WTC11 (cell line): ENCODE measurements at regions not wholly inside any gene's neighbourhood (a gene's known extent, or its start where the extent isn't known, plus 50 kb on each side); places are given as distances from the start of the nearest gene placed in this dataset.

ENCODE experiments used
- ATAC-seq: fragments of 200-7000 bp; cut with Tn5 transposase; 2 replicates; pipeline ENCODE4 v1.10.0; 2021; ENCODE audit warnings: mild to moderate bottlenecking, moderate library complexity
- CTCF ChIA-PET: fragments of 300-600 bp; sonication (Branson Sonifier 250); formaldehyde crosslinking; loops from one replicate; lab custom pipeline; 2021; ENCODE audit warnings: antibody characterized with exemption; lab: Charles Lee
- POLR2A ChIA-PET: fragments of 350-600 bp; sonication (Branson Sonifier 250); formaldehyde crosslinking; loops from one replicate; lab custom pipeline; 2021; ENCODE audit warnings: antibody characterized with exemption; lab: Charles Lee
- DNase-seq: peaks from one replicate; pipeline ENCODE4 v3.0.0; 2021; ENCODE audit warnings: low spot score
- H3K27ac Mint-ChIP-seq: 2 replicates; pipeline ENCODE4 v1.8.0; 2021; ENCODE audit warnings: mixed read lengths
- H3K27me3 Mint-ChIP-seq: 2 replicates; pipeline ENCODE4 v1.8.0; 2021; ENCODE audit warnings: low read depth, mild to moderate bottlenecking, moderate library complexity, mixed read lengths
- H3K36me3 Mint-ChIP-seq: 2 replicates; pipeline ENCODE4 v1.8.0; 2021; ENCODE audit warnings: mixed read lengths
- H3K4me1 Mint-ChIP-seq: 2 replicates; pipeline ENCODE4 v1.8.0; 2022; ENCODE audit warnings: mixed read lengths
- H3K4me3 Mint-ChIP-seq: 2 replicates; pipeline ENCODE4 v1.8.0; 2021; ENCODE audit warnings: mild to moderate bottlenecking, moderate library complexity, mixed read lengths
- H3K9me3 Mint-ChIP-seq: 2 replicates; pipeline ENCODE4 v1.8.0; 2021; ENCODE audit warnings: mixed read lengths
- AFF4 ChIP-seq: sonication (generic); formaldehyde crosslinking; IDR thresholded peaks from 2 replicates; pipeline ENCODE4 v1.8.1; 2023; ENCODE audit warnings: mild to moderate bottlenecking, missing genetic modification reagents, borderline replicate concordance
- ARID4B ChIP-seq: sonication (generic); formaldehyde crosslinking; IDR thresholded peaks from 2 replicates; pipeline ENCODE4 v1.8.0; 2023; ENCODE audit warnings: missing genetic modification reagents, mild to moderate bottlenecking, borderline replicate concordance
- ATF2 ChIP-seq: sonication (generic); formaldehyde crosslinking; IDR thresholded peaks from 2 replicates; pipeline ENCODE4 v1.8.1; 2022; ENCODE audit warnings: low read depth, missing genetic modification reagents, borderline replicate concordance
- ERG ChIP-seq: fragments of 250-450 bp; sonication (Bioruptor Pico); IDR thresholded peaks from 2 replicates; pipeline ENCODE4 v1.8.0; 2021; ENCODE audit warnings: mild to moderate bottlenecking
- FOXJ3 ChIP-seq: sonication (generic); formaldehyde crosslinking; IDR thresholded peaks from 2 replicates; pipeline ENCODE4 v1.9.0; 2021; ENCODE audit warnings: missing genetic modification reagents, mild to moderate bottlenecking, borderline replicate concordance
- GABPB1 ChIP-seq: sonication (generic); formaldehyde crosslinking; IDR thresholded peaks from 2 replicates; pipeline ENCODE4 v1.8.1; 2023; ENCODE audit warnings: mild to moderate bottlenecking, missing genetic modification reagents
- JUN ChIP-seq: sonication (generic); formaldehyde crosslinking; IDR thresholded peaks from 2 replicates; pipeline ENCODE4 v1.8.0; 2023; ENCODE audit warnings: mild to moderate bottlenecking, missing genetic modification reagents
- NFYB ChIP-seq: sonication (generic); formaldehyde crosslinking; conservative IDR thresholded peaks from 2 replicates; pipeline ENCODE4 v1.8.0; 2022; ENCODE audit warnings: low read depth, missing genetic modification reagents
- PRRX2 ChIP-seq: fragments of 250-450 bp; sonication (Bioruptor Pico); IDR thresholded peaks from 2 replicates; pipeline ENCODE4 v1.8.0; 2021; ENCODE audit warnings: mild to moderate bottlenecking
- SMAD4 ChIP-seq: sonication (generic); formaldehyde crosslinking; IDR thresholded peaks from 2 replicates; pipeline ENCODE4 v1.8.0; 2022; ENCODE audit warnings: mild to moderate bottlenecking, missing genetic modification reagents
- TCF7 ChIP-seq: sonication (generic); formaldehyde crosslinking; IDR thresholded peaks from 2 replicates; pipeline ENCODE4 v1.8.0; 2022; ENCODE audit warnings: mild to moderate bottlenecking, low read depth, missing genetic modification reagents, moderate library complexity
- ZBTB21 ChIP-seq: sonication (generic); formaldehyde crosslinking; IDR thresholded peaks from 2 replicates; pipeline ENCODE4 v1.8.1; 2023; ENCODE audit warnings: mild to moderate bottlenecking, missing genetic modification reagents, borderline replicate concordance

GRCh38 chr21:38619992-38620479 is 121.8 kb upstream of the ERG start (continued):
- TF ChIP-seq ARID4B (CRISPR knock-in tag): no peak
- TF ChIP-seq, all 79 proteins: peak for 0

GRCh38 chr21:38621132-38621531 is 122.9 kb upstream of the ERG start:
- CTCF ChIA-PET: interaction anchor here (0.5 to 1.5 kb wide), 5 partner anchors 10 to 505 kb away, joined by 3 to 5 read pairs (median 4); no protein-coding TSS in a partner anchor
- TF ChIP-seq JUN (CRISPR knock-in tag) (no peak), SMAD4 (CRISPR knock-in tag) (no peak), NFYB (CRISPR knock-in tag) (no peak), ZBTB21 (CRISPR knock-in tag) (no peak), PRRX2 (CRISPR knock-in tag) (no peak), ATF2 (no peak), FOXJ3 (CRISPR knock-in tag) (no peak), AFF4 (CRISPR knock-in tag) (no peak), ERG (CRISPR knock-in tag) (no peak)
- no peak for DNase-seq
- no peaks in the 10 kb centered on the region; the same call in 1 of the 2 replicates for H3K36me3 Mint-ChIP-seq
- peaks cover 4% of the 10 kb centered on the region; the same call in 1 of the 2 replicates for H3K4me1 Mint-ChIP-seq
- H3K9me3 Mint-ChIP-seq: peaks cover 2% of the 10 kb centered on the region
- no peak overlapping the region for H3K4me3 Mint-ChIP-seq
- H3K27ac Mint-ChIP-seq: no peak overlapping the region
- POLR2A ChIA-PET: no interaction called here
- ATAC-seq: peak; percentile 36; the same call in 1 of the 2 replicates
- H3K27me3 Mint-ChIP-seq: no peaks in the 10 kb centered on the region; the same call in 1 of the 2 replicates

- CTCF ChIA-PET: interaction anchor here (0.8 to 1.0 kb wide), 2 partner anchors 14 to 154 kb away, joined by 3 to 4 read pairs; no protein-coding TSS in a partner anchor
- ATAC-seq (no peak), DNase-seq (no peak)
- Mint-ChIP-seq H3K9me3 (no peaks in the 10 kb centered on the region), H3K27me3 (no peaks in the 10 kb centered on the region; the same call in 1 of the 2 replicates), H3K4me1 (peaks cover 4% of the 10 kb centered on the region; the same call in 1 of the 2 replicates), H3K4me3 (no peak overlapping the region), H3K36me3 (no peaks in the 10 kb centered on the region), H3K27ac (no peak overlapping the region)
- no peak for TF ChIP-seq TCF7 (CRISPR knock-in tag)
- TF ChIP-seq GABPB1 (CRISPR knock-in tag): no peak
- TF ChIP-seq, all 79 proteins: peak for 0
- POLR2A ChIA-PET: no interaction called here
Measured at GRCh38 chr21:38622081-38622826, 124.0 kb upstream of the ERG start.
